Prostate gland (tissue), 2 donors: ENCODE measurements at regions not wholly inside any gene's neighbourhood (a gene's known extent, or its start where the extent isn't known, plus 50 kb on each side); places are given as distances from the start of the nearest gene placed in this dataset.
"Not testable (repeated sequence)": the region's sequence is repeated elsewhere in the genome, so short reads cannot be mapped to it uniquely, and the experiment has no call there.

ENCODE experiments used
- DNase-seq: peaks from one replicate; pipeline ENCODE4 v3.0.0-alpha.2; 2019; ENCODE audit warnings: low spot score
- H3K27ac ChIP-seq, 2 donors: fragments of 200-600 bp; sonication (generic); 2 replicates each; pipeline ENCODE4 v1.5.1; 2017 to 2019
- H3K27me3 ChIP-seq: fragments of 200-600 bp; sonication (generic); replicated peaks from 2 replicates; pipeline ENCODE4 v1.5.1; 2019; ENCODE audit not compliant: insufficient read depth
- H3K36me3 ChIP-seq, 2 donors: fragments of 200-600 bp; sonication (generic); 1 replicate in 1 of 2; 2 replicates in 1 of 2; pipeline versions ENCODE4 v1.5.1 to v1.8.1; 2017 to 2019
- H3K4me1 ChIP-seq: fragments of 200-600 bp; sonication (generic); replicated peaks from 2 replicates; pipeline ENCODE4 v1.5.1; 2019
- H3K4me3 ChIP-seq, 2 donors: fragments of 200-600 bp; sonication (generic); 2 replicates each; pipeline ENCODE4 v1.5.1; 2017 to 2019
- H3K9me3 ChIP-seq: fragments of 200-600 bp; sonication (generic); 2 replicates; pipeline ENCODE4 v1.5.1; 2017
- CTCF ChIP-seq, 4 experiments: fragments of 200-600 bp in 2 of 4; fragments of 450-650 bp in 2 of 4; sonication (generic) in 2 of 4; IDR thresholded peaks; 1 replicate in 3 of 4; 2 replicates in 1 of 4; pipeline ENCODE4 v1.5.1; 2016 to 2019; ENCODE audit warnings: antibody characterized with exemption in 4 of 4, mild to moderate bottlenecking in 2 of 4, moderate library complexity in 2 of 4
- POLR2A ChIP-seq: fragments of 450-650 bp; IDR thresholded peaks from one replicate; pipeline ENCODE4 v1.6.1; 2016; ENCODE audit warnings: antibody characterized with exemption, mild to moderate bottlenecking
- POLR2AphosphoS5 ChIP-seq: sonication (generic); formaldehyde crosslinking; IDR thresholded peaks from one replicate; pipeline ENCODE4 v1.6.1; 2017; ENCODE audit warnings: antibody characterized with exemption
- WGBS: methylation state at CpG from one replicate; pipeline ENCODE4 v1.1.5; 2018; 5-methylcytosine and 5-hydroxymethylcytosine counted together
- intact Hi-C: fragments of 100-400 bp; cut with DNase I; formaldehyde crosslinking; loops from one replicate; pipeline ENCODE4 v1.14.2; 2022

GRCh38 chr22:22788460-22789037 lies 99.1 kb upstream of the IGLL5 start:
- Histone ChIP-seq H3K4me1 (no peaks in the 10 kb centered on the region), H3K4me3 (no peak overlapping the region), H3K36me3 (no peaks in the 10 kb centered on the region), H3K27me3 (no peaks in the 10 kb centered on the region), H3K9me3 (no peaks in the 10 kb centered on the region), H3K27ac (no peak overlapping the region)
- intact Hi-C loops, result no loop called here
- TF ChIP-seq POLR2A, result no peak
- no peak for TF ChIP-seq POLR2AphosphoS5
- TF ChIP-seq CTCF (IDR thresholded peaks at IDR 0.05), result no peak
- 78% methylated on average over 9 of the region's 9 CpGs for WGBS
- DNase-seq, result no peak

GRCh38 chr22:22789233-22789921 lies 98.2 kb upstream of the IGLL5 start:
- intact Hi-C loops, result no loop called here
- no peak for DNase-seq
- Histone ChIP-seq H3K4me1 (no peaks in the 10 kb centered on the region), H3K27ac (no peak overlapping the region), H3K27me3 (no peaks in the 10 kb centered on the region), H3K4me3 (no peak overlapping the region), H3K36me3 (no peaks in the 10 kb centered on the region), H3K9me3 (no peaks in the 10 kb centered on the region)
- 90% methylated on average over 2 of the region's 2 CpGs for WGBS
- no peak for TF ChIP-seq POLR2AphosphoS5
- no peak for TF ChIP-seq CTCF (IDR thresholded peaks at IDR 0.05)
- TF ChIP-seq POLR2A, result no peak

- no peak overlapping the region for H3K4me3 ChIP-seq
- H3K27me3 ChIP-seq, result no peaks in the 10 kb centered on the region
- intact Hi-C loops, result no loop called here
- 93% methylated on average over 6 of the region's 6 CpGs for WGBS
- no peak for TF ChIP-seq CTCF (IDR thresholded peaks at IDR 0.05)
- TF ChIP-seq POLR2AphosphoS5, result no peak
- no peak for TF ChIP-seq POLR2A
- no peaks in the 10 kb centered on the region for H3K4me1 ChIP-seq
- H3K9me3 ChIP-seq, result no peaks in the 10 kb centered on the region
- H3K36me3 ChIP-seq, result no peaks in the 10 kb centered on the region
- no peak for DNase-seq
- no peak overlapping the region for H3K27ac ChIP-seq
Observed at GRCh38 chr22:22789922-22790845, 97.4 kb upstream of the IGLL5 start.

- WGBS, result 65% methylated on average over 10 of the region's 10 CpGs
- H3K27me3 ChIP-seq, result no peaks in the 10 kb centered on the region
- DNase-seq, result no peak
- H3K4me1 ChIP-seq, result no peaks in the 10 kb centered on the region
- TF ChIP-seq CTCF (IDR thresholded peaks at IDR 0.05) (no peak), POLR2AphosphoS5 (no peak), POLR2A (no peak)
- H3K27ac ChIP-seq, result no peak overlapping the region
- H3K4me3 ChIP-seq, result no peak overlapping the region
- H3K9me3 ChIP-seq, result no peaks in the 10 kb centered on the region
- H3K36me3 ChIP-seq, result no peaks in the 10 kb centered on the region
- intact Hi-C loops, result no loop called here
Observed at GRCh38 chr22:22791438-22792181, 96.0 kb upstream of the IGLL5 start.

GRCh38 chr22:22792205-22792786 lies 95.3 kb upstream of the IGLL5 start:
- H3K4me1 ChIP-seq, H3K27me3 ChIP-seq, H3K36me3 ChIP-seq, intact Hi-C loops, H3K9me3 ChIP-seq, DNase-seq, H3K4me3 ChIP-seq, H3K27ac ChIP-seq: not testable (repeated sequence)
- 95% methylated on average over 4 of the region's 4 CpGs for WGBS

- H3K36me3 ChIP-seq, H3K27ac ChIP-seq, intact Hi-C loops, H3K9me3 ChIP-seq, H3K4me1 ChIP-seq, H3K4me3 ChIP-seq, H3K27me3 ChIP-seq, DNase-seq: not testable (repeated sequence)
- WGBS, result 95% methylated on average over 2 of the region's 2 CpGs
Observed at GRCh38 chr22:22795639-22796038, 92.0 kb upstream of the IGLL5 start.
